Testis (tissue), 2 donors: ENCODE measurements at regions not wholly inside any gene's neighbourhood (a gene's known extent, or its start where the extent isn't known, plus 50 kb on each side); places are given as distances from the start of the nearest gene placed in this dataset.

Experiments
- DNase-seq: peaks from one replicate; pipeline ENCODE4 v3.0.0-alpha.2; 2019
- H3K27ac ChIP-seq, 2 donors: fragments of 200-600 bp; sonication (generic); one replicate each; pipeline ENCODE4 v1.5.1; 2019
- H3K27me3 ChIP-seq: fragments of 200-600 bp; sonication (generic); one replicate; pipeline ENCODE4 v1.5.1; 2019
- H3K36me3 ChIP-seq: fragments of 200-600 bp; sonication (generic); one replicate; pipeline ENCODE4 v1.5.1; 2017; ENCODE audit warnings: low read depth; ENCODE audit errors: missing control alignments
- H3K4me1 ChIP-seq: fragments of 200-600 bp; sonication (generic); one replicate; pipeline ENCODE4 v1.5.1; 2019
- H3K4me3 ChIP-seq, 2 donors: fragments of 200-600 bp; sonication (generic); one replicate each; pipeline ENCODE4 v1.5.1; 2017 to 2019
- H3K9me3 ChIP-seq: fragments of 200-600 bp; sonication (generic); one replicate; pipeline ENCODE4 v1.5.1; 2017
- CTCF ChIP-seq, 3 experiments: fragments of 450-650 bp in 2 of 3; fragments of 200-600 bp in 1 of 3; sonication (generic) in 1 of 3; IDR thresholded peaks; one replicate each; pipeline ENCODE4 v1.5.1; 2016 to 2019; ENCODE audit warnings: antibody characterized with exemption in 3 of 3, mild to moderate bottlenecking in 2 of 3, moderate library complexity in 1 of 3
- POLR2A ChIP-seq: fragments of 450-650 bp; IDR thresholded peaks from one replicate; pipeline ENCODE4 v1.6.1; 2017; ENCODE audit warnings: antibody characterized with exemption, mild to moderate bottlenecking, moderate library complexity
- WGBS, 2 donors: methylation state at CpG; one replicate each; pipeline ENCODE4 v1.1.5; 2018; 5-methylcytosine and 5-hydroxymethylcytosine counted together
- intact Hi-C: fragments of 100-400 bp; cut with DNase I; formaldehyde crosslinking; loops from one replicate; pipeline ENCODE4 v1.15.1; 2023; ENCODE audit warnings: low total_unique reads

DNA sequence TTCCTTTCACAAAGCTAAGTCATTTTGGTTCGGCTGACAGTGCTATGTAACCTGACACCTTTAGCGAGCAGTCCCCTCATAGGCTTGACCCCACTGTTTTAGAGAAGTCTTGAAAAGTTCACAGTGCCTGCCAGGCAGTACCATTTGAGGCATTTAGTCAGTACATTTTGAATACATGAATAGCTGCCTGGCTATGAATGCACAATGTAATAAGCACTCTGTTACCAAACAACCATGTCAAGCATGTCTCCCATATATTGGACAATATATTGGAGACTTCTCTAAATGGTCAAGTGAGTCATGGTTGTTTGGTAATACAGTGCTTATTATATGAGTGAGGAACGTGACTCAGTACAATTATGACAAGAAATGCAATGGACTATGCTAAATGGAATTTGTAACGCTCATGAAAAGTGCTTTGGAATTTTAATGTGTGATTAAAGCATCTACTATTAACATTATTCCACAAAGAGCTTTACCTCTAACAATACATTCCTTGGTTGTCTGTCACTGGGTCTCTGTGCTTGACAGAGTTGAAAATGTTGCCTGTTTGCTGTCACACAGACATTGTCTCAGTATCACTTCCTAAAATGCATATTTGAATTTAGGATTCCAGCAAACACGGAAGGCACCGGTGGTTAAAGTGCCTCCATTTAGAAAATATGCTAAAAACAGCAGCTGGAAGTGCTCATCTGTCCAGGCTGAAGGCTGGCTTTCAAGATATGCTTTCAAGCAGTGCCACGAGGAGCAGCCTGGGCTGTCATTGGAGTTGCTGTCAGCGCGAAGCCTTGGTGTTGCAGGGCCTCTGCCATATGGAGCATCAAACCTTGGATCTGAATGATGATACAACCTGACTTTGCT lies 458.6 kb downstream of the FBXO15 start:
- H3K4me3 ChIP-seq, result no peak overlapping the region
- H3K36me3 ChIP-seq, result no peaks in the 10 kb centered on the region
- no peaks in the 10 kb centered on the region for H3K4me1 ChIP-seq
- 48 to 56% methylated on average over 9 of the region's 9 CpGs for WGBS, 2 donors
- TF ChIP-seq CTCF (IDR thresholded peaks at IDR 0.05), result no peak
- DNase-seq, result no peak
- no peaks in the 10 kb centered on the region for H3K9me3 ChIP-seq
- no peak overlapping the region for H3K27ac ChIP-seq
- no peaks in the 10 kb centered on the region for H3K27me3 ChIP-seq
- intact Hi-C loops, result no loop called here

- TF ChIP-seq CTCF (IDR thresholded peaks at IDR 0.05) (no peak), POLR2A (no peak)
- Histone ChIP-seq H3K27me3 (no peaks in the 10 kb centered on the region), H3K36me3 (no peaks in the 10 kb centered on the region), H3K4me1 (no peaks in the 10 kb centered on the region), H3K9me3 (no peaks in the 10 kb centered on the region), H3K4me3 (no peak overlapping the region), H3K27ac (no peak overlapping the region)
- intact Hi-C loops, result no loop called here
- DNase-seq, result no peak
- WGBS, 2 donors, result 89 to 91% methylated on average over 4 of the region's 4 CpGs
Observed at GRCh38 chr18:73688161-73688560, 459.5 kb downstream of the FBXO15 start.

DNA sequence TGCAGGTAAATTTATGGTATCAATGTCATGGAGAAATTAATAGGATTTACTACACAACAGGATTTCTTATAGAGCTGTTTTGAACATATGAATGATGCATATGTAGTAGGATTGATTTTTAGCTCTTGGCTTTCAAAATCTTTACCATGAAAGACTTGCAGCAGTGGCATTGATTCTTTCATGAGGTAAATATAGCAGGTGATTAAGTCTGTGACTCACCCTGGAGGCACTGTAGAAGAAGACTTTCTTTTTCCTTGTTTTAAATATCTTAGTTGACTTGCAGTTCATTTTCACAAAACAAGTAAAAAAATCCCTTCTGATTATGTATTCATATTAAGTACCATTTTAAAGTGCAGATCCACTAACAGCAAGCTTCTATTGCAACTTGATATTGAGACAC lies 463.0 kb downstream of the FBXO15 start:
- DNase-seq, result no peak
- no peak overlapping the region for H3K4me3 ChIP-seq
- no peaks in the 10 kb centered on the region for H3K27me3 ChIP-seq
- no peaks in the 10 kb centered on the region for H3K4me1 ChIP-seq
- no peak for TF ChIP-seq CTCF (IDR thresholded peaks at IDR 0.05)
- no peak for TF ChIP-seq POLR2A
- H3K9me3 ChIP-seq, result no peaks in the 10 kb centered on the region
- intact Hi-C loops, result no loop called here
- H3K36me3 ChIP-seq, result no peaks in the 10 kb centered on the region
- H3K27ac ChIP-seq, result no peak overlapping the region

- H3K4me3 ChIP-seq, result no peak overlapping the region
- WGBS, 2 donors, result 91 to 95% methylated on average over 6 of the region's 6 CpGs
- no peaks in the 10 kb centered on the region for H3K27me3 ChIP-seq
- H3K27ac ChIP-seq, result no peak overlapping the region
- H3K4me1 ChIP-seq, result no peaks in the 10 kb centered on the region
- no peaks in the 10 kb centered on the region for H3K9me3 ChIP-seq
- intact Hi-C loops, result no loop called here
- TF ChIP-seq CTCF (IDR thresholded peaks at IDR 0.05) (no peak), POLR2A (no peak)
- no peak for DNase-seq
- H3K36me3 ChIP-seq, result no peaks in the 10 kb centered on the region
Observed at GRCh38 chr18:73683409-73684238, 464.0 kb downstream of the FBXO15 start.
